Naive B cell (primary cell): ENCODE measurements at regions not wholly inside any gene's neighbourhood (a gene's known extent, or its start where the extent isn't known, plus 50 kb on each side); places are given as distances from the start of the nearest gene placed in this dataset.

Source experiments
- ATAC-seq, 2 donors: fragments of 150-1000 bp; cut with Tn5 transposase; 2 replicates each; pipeline ENCODE4 v1.10.0; 2021; ENCODE audit warnings: low read depth in 2 of 2, mild to moderate bottlenecking in 2 of 2, moderate library complexity in 2 of 2
- DNase-seq: peaks from one replicate; pipeline ENCODE4 v3.0.0; 2022
- H3K27ac Mint-ChIP-seq, 6 donors: one replicate each; pipeline ENCODE4 v1.8.0; 2020 to 2022; ENCODE audit warnings: mild to moderate bottlenecking in 6 of 6, mixed read lengths in 6 of 6, moderate library complexity in 5 of 6, inconsistent platforms in 2 of 6
- H3K27me3 Mint-ChIP-seq, 3 donors: one replicate each; pipeline ENCODE4 v1.8.0; 2021 to 2022; ENCODE audit warnings: mixed read lengths in 3 of 3, mild to moderate bottlenecking in 1 of 3
- H3K36me3 Mint-ChIP-seq, 2 donors: one replicate each; pipeline ENCODE4 v1.8.0; 2020 to 2022; ENCODE audit warnings: mixed read lengths in 2 of 2, inconsistent platforms in 1 of 2, mild to moderate bottlenecking in 1 of 2
- H3K4me1 Mint-ChIP-seq, 3 donors: one replicate each; pipeline ENCODE4 v1.8.0; 2020 to 2022; ENCODE audit warnings: mixed read lengths in 3 of 3, inconsistent platforms in 1 of 3, mild to moderate bottlenecking in 1 of 3, moderate library complexity in 1 of 3
- H3K4me3 Mint-ChIP-seq, 8 donors: one replicate each; pipeline ENCODE4 v1.8.0; 2020 to 2022; ENCODE audit warnings: mild to moderate bottlenecking in 8 of 8, mixed read lengths in 8 of 8, moderate library complexity in 8 of 8, inconsistent platforms in 2 of 8
- H3K9me3 Mint-ChIP-seq, 7 donors: one replicate each; pipeline ENCODE4 v1.8.0; 2020 to 2022; ENCODE audit warnings: mixed read lengths in 7 of 7, mild to moderate bottlenecking in 5 of 7, inconsistent platforms in 2 of 7, moderate library complexity in 1 of 7

DNA sequence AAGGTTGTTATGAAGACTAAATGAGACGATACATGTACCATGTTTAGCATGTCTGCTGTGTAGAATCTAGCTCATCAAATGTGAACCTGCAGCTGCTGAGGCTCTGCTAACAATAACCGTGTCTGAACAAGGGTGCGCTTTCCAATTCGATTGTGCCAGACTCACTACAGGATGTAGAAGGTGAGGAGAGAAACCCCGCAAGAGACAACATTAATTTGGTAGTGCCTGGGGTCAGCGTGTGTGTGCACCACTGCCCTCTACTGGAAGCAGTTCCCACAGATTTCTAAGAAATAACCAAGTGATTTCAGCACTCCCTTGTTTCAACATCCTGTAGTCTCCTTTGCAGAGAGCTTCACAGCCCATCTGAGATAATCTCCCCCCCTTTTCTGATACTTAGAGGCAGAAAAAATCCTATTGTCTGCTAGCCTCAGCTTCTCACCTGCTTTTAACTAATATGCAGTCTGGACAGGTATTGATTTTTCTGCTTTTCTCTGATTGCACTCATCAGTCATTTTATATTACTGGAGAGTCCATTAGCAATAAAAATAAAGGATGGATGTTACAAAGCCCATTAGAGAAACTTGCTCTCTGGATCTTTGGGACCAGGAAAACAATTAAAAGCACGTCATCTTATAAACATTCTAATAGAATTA is 96.7 kb upstream of the BACH2 start:
- DNase-seq (peak; percentile 80), ATAC-seq (peak; percentile 77 to 80)
- H3K27me3 Mint-ChIP-seq: no peaks in the 10 kb centered on the region
- no peaks in the 10 kb centered on the region for H3K9me3 Mint-ChIP-seq
- peak overlapping the region; percentile 80 to 95 (median 94) for H3K27ac Mint-ChIP-seq
- no peaks in the 10 kb centered on the region for H3K36me3 Mint-ChIP-seq
- peaks cover 45 to 68% (median 53%) of the 10 kb centered on the region in 3 donors for H3K4me1 Mint-ChIP-seq
- H3K4me3 Mint-ChIP-seq: peak overlapping the region; percentile 1 to 69 (median 59)

DNA sequence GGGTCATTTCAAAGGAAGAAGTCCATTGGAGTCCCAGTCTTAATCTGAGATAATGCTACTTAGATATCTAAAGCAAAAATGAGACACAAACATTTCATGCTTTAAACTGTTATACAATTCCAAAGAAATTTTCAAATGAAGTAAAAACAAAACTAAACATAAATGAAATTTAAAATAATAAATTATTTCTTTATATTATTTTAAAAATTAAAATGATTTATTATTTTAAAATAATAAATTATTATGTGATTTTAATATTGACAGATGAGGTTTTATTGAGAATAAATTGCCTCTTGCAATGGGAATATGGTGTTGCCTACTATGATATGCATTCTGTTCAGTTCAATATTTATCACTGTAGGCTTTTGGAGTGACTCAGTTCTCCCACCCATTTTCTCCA is 93.7 kb upstream of the BACH2 start:
- H3K4me1 Mint-ChIP-seq: peaks cover 49 to 80% (median 64%) of the 10 kb centered on the region in 3 donors

DNA sequence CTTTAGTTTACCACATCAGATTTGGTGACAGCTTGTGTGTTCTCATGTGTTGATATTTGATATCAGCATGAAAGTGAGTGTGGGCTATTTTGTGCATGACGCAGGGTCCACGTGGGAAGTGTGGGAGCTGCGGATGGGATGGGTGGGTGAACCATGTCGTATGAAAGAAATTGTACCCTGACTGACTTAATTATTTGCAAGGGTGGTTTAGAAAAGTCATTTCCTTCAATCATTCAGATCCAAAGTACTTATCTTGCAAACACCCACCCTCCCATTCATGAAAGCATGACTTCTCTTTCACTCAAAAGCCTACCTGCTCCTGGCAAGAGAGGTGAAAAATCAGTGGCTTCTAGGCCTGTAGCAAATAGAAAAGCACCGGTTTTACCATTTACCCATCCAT is 91.8 kb upstream of the BACH2 start:
- no peak for ATAC-seq

More for the DNA sequence above, 93.7 kb upstream of the BACH2 start:
- no peaks in the 10 kb centered on the region for H3K36me3 Mint-ChIP-seq
- H3K9me3 Mint-ChIP-seq: no peaks in the 10 kb centered on the region
- no peak overlapping the region for H3K4me3 Mint-ChIP-seq
- no peaks in the 10 kb centered on the region for H3K27me3 Mint-ChIP-seq
- no peak for ATAC-seq
- no peak overlapping the region for H3K27ac Mint-ChIP-seq
- DNase-seq: no peak

DNA sequence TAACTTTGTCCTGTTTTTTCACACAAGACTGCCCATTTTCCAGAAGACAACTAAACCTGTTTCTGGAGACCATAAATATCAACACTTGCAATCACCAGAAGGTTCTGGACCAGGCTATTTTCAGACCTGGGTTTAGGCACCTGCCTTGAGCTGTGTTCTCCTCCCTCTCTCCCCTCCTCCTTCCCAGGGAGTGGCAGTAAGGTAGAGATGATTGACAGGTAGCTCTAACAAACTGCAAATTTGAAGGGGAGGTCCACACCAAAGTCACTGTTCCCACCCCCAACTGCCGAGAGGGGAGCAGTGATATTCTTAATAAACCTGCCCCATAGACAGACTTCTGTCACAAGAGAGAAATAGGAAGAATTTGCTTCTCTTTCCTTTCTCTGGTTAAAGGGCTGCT is 91.2 kb upstream of the BACH2 start:
- ATAC-seq (no peak), DNase-seq (no peak)
- Mint-ChIP-seq H3K27ac (peak overlapping the region; percentile 28 to 92 (median 86)), H3K9me3 (no peaks in the 10 kb centered on the region), H3K4me1 (peaks cover 57 to 85% (median 76%) of the 10 kb centered on the region in 3 donors), H3K27me3 (no peaks in the 10 kb centered on the region), H3K36me3 (no peaks in the 10 kb centered on the region), H3K4me3 (peak overlapping the region in 5 of 8 donors; percentile 25 to 65 (median 32))

More for the DNA sequence above, 91.8 kb upstream of the BACH2 start:
- H3K36me3 Mint-ChIP-seq: no peaks in the 10 kb centered on the region
- peak overlapping the region in 5 of 8 donors; percentile 5 to 65 (median 32) for H3K4me3 Mint-ChIP-seq
- no peak for DNase-seq
- H3K4me1 Mint-ChIP-seq: peaks cover 60 to 85% (median 76%) of the 10 kb centered on the region in 3 donors
- no peaks in the 10 kb centered on the region for H3K9me3 Mint-ChIP-seq
- H3K27me3 Mint-ChIP-seq: no peaks in the 10 kb centered on the region
- peak overlapping the region in 5 of 6 donors; percentile 28 to 92 (median 85) for H3K27ac Mint-ChIP-seq

DNA sequence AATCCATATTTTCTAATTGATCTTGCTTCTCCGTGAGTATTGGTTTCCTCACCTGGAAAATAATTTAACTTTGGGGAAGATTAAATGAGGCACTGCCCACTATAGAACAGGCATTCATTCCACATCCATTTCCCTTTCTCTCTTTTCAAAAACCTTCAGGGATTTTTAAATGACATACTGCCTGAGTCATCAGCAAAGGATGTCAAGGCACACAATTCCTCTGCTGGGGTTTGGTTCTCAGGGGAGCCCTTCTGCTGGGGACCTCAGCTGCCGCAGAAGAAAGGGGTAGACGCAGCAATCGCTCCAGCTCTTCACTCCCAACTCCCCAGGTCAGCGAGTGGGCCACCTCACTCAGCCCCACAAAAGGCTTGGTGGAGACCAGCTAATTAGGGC is 90.7 kb upstream of the BACH2 start:
- H3K36me3 Mint-ChIP-seq: no peaks in the 10 kb centered on the region
- no peaks in the 10 kb centered on the region for H3K9me3 Mint-ChIP-seq
- peaks cover 60 to 85% (median 78%) of the 10 kb centered on the region in 3 donors for H3K4me1 Mint-ChIP-seq
- DNase-seq: no peak
- H3K27ac Mint-ChIP-seq: peak overlapping the region in 5 of 6 donors; percentile 32 to 96 (median 69)
- H3K27me3 Mint-ChIP-seq: no peaks in the 10 kb centered on the region
- H3K4me3 Mint-ChIP-seq: peak overlapping the region in 4 of 8 donors; percentile 10 to 39 (median 28)
- ATAC-seq: no peak

DNA sequence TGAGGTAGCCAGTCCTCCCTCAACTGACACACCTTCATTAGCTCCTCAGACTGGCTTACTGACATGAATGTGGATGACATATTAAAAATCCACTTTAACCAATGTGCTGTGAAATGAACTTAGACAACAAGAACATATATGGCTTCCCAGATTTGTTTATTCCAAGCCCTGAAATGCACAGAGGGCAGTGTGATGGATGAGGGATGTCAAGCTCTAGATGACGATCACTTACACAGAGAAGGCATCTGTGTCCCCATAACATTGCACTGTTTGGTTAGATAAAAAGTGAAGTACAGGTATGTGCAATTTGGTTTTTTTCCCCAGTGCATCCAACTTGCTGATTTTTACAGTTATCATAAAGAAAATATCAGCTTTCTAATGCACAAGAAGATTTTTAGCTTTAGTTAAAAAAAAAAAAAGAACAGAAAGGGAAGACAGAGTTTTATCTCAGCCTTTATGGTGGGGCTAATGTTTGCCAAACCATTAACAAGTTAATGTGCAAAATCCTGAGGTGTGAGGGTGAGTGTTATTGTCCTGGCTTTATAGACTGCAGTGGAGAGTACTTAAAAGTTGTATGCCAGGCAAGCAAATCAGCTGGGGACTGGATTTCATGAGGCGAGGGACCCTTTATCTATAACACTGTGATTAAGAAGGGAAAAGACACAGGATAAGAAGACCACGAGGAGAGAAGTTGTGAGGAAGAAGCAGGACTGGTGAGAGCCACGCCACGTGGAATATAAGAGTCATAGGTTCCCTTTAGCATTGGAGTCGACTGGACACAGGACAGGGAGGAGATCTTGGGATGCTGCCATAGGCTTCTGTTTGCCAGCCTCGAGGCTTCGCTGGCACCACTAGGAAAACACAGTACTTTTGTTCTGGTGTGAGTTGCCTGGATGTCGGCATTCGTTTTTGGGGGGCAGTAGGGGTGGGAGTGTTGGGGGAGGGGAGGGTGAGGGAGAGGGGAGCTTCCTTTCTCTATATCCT is 90.0 kb upstream of the BACH2 start:
- ATAC-seq (no peak), DNase-seq (no peak)
- Mint-ChIP-seq H3K4me1 (peaks cover 66 to 87% (median 81%) of the 10 kb centered on the region in 3 donors), H3K36me3 (no peaks in the 10 kb centered on the region), H3K27ac (peak overlapping the region; percentile 75 to 96 (median 88)), H3K9me3 (no peaks in the 10 kb centered on the region), H3K4me3 (peak overlapping the region; percentile 53 to 90 (median 68)), H3K27me3 (no peaks in the 10 kb centered on the region)

DNA sequence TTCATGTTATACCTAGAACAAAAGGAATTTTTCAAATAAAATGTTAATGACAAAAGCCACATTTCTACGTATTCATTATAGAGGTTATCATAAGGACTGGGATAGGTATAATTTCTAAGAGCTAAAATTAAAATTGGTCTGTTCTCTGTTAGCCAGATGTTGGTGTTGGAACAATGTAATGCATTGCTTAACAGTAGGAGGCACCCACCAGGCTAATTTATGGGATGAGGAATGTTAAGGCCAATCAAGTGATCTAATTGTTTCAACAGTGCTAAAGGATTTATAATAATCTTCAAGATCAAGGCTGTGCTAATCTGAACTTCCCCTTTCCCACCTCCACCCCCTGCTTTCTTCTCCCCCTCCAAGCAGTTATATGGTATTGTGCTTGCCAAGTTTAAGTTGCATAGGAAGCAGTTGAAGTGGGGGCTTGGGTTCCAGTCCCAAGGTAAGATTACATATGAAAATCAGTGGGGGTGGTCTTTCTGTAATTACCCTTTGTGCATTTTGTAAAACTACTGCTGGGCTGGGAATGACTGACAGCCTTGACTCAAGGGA is 89.2 kb upstream of the BACH2 start:
- Mint-ChIP-seq H3K9me3 (no peaks in the 10 kb centered on the region), H3K27me3 (no peaks in the 10 kb centered on the region), H3K36me3 (no peaks in the 10 kb centered on the region), H3K4me1 (peaks cover 72 to 92% (median 89%) of the 10 kb centered on the region in 3 donors), H3K4me3 (peak overlapping the region; percentile 53 to 90 (median 68)), H3K27ac (peak overlapping the region; percentile 75 to 96 (median 88))
- DNase-seq: no peak
- ATAC-seq: peak; percentile 34 to 38

DNA sequence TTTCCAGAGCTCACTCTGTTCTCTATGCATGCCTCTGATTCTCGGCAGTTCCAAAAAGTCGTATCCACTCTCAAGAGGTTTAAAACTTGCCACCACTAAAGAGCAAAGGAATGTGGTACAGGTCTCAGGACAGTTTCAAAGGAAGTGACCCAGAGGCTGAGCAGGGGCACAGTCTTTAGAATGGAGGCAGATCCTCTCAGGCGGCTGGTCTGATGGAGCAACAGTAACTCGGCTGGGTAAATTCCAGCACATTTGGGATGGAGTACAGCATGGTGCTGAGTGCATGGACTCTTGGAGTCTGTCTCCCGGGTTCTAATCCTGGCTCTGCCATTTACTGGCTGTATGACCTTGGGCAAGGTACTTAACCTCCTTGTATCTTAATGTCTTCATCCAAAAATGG is 88.1 kb upstream of the BACH2 start:
- no peaks in the 10 kb centered on the region for H3K9me3 Mint-ChIP-seq
- H3K27me3 Mint-ChIP-seq: no peaks in the 10 kb centered on the region
- H3K4me1 Mint-ChIP-seq: peaks cover 69 to 89% (median 86%) of the 10 kb centered on the region in 3 donors
- H3K36me3 Mint-ChIP-seq: no peaks in the 10 kb centered on the region
- no peak for DNase-seq
- peak overlapping the region; percentile 78 to 96 (median 94) for H3K27ac Mint-ChIP-seq
- peak overlapping the region; percentile 33 to 90 (median 62) for H3K4me3 Mint-ChIP-seq
- no peak for ATAC-seq

DNA sequence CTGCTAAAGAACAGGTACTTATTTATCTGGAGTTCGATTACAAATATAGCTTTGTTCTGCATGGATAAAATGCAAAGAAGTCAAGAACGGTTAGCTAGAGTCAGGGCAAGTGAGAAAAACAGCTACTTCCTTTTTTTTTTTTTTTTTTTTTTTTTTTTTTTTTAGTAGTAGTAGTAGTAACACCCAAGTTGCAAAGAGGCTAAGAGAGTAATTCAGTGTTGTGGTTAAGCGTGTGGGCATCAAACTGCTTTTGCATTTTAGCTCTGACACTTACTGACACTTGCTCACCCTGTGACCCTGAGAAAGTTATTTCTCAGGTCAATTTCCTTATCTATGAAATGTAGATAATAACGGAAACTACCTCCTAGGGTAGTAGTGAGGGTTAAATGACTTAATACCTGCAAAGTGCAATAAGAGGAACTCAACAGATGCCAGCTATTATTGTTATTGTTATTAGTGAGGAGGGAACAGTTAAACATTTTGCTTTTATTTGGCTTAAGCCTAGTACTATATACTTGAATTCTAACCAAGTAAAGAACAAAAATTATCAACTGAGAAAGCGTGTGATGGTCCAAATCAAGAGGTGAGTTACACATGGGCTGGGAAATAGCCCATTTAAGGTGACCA is 86.7 kb upstream of the BACH2 start:
- H3K4me3 Mint-ChIP-seq: peak overlapping the region; percentile 48 to 87 (median 66)
- peak; percentile 75 for DNase-seq

DNA sequence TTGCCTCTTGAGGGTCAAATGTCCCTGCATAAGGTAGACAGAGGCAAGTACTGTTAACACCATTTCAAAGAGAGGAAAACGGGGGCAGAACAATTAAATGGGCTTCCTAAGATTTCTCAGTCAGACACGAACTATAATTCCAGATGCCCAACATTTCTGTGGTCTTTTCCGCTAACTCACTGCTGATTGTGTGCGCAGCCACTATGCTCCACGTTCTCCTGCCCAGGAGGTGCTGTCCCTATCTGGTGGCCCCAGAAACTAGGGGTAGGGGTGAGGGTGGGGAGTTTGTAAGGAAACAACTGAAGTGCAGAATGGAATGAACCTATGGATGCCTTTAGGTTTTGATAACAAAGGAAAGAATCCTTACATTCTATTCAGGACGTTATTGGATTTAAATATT is 86.1 kb upstream of the BACH2 start:
- H3K4me1 Mint-ChIP-seq: peaks cover 64 to 82% (median 71%) of the 10 kb centered on the region in 3 donors
- no peaks in the 10 kb centered on the region for H3K9me3 Mint-ChIP-seq
- DNase-seq: no peak
- H3K36me3 Mint-ChIP-seq: no peaks in the 10 kb centered on the region
- H3K4me3 Mint-ChIP-seq: peak overlapping the region; percentile 48 to 87 (median 66)
- no peaks in the 10 kb centered on the region for H3K27me3 Mint-ChIP-seq
- peak overlapping the region; percentile 70 to 99 (median 97) for H3K27ac Mint-ChIP-seq
- peak; percentile 11 to 19 for ATAC-seq

More for the DNA sequence above, 86.7 kb upstream of the BACH2 start:
- H3K36me3 Mint-ChIP-seq: no peaks in the 10 kb centered on the region
- peak overlapping the region; percentile 70 to 99 (median 97) for H3K27ac Mint-ChIP-seq
- H3K4me1 Mint-ChIP-seq: peaks cover 66 to 82% (median 73%) of the 10 kb centered on the region in 3 donors
- no peaks in the 10 kb centered on the region for H3K9me3 Mint-ChIP-seq
- no peaks in the 10 kb centered on the region for H3K27me3 Mint-ChIP-seq
- peak; percentile 79 to 85 for ATAC-seq

DNA sequence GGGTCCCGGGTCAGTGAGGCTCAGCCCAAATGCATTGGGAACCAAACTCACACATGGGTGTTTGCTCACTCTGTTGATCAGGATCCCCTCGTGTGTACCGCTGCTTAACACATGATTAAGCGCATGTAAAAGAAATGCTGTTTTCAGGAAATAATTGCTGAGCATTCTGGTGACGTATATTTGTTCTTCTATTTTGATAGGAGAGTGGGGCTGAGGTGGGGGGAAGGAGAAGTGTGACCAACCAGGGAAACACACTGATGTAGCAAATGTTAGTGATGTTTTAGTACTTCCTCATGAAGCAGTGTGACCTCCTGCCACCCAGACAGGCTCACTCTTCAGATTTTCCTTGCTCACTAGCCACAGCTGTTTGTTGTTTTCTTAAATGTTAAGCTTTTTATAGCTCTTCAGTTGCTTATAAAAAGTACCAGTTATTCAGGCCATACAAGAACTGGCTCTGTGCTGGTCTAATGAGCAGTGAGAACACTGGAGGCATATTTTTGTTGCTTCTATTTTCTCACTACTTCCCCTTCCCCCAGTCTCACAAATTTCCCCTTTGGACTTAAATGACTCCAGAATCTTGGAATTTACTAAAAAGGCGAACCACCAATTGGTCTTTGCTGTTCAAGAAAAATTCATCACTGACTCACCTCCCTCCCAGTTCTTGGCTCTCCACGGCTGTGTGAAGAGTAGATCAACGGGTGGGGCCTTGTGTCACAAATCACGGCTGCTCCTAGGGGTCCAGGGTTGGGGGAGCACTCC is 79.2 kb upstream of the BACH2 start:
- ATAC-seq (peak; percentile 90), DNase-seq (peak; percentile 93)
- Mint-ChIP-seq H3K4me3 (peak overlapping the region; percentile 63 to 88 (median 77)), H3K27ac (peak overlapping the region; percentile 96 to 99 (median 98)), H3K36me3 (no peaks in the 10 kb centered on the region), H3K9me3 (no peaks in the 10 kb centered on the region), H3K27me3 (no peaks in the 10 kb centered on the region), H3K4me1 (peaks cover 49 to 76% (median 60%) of the 10 kb centered on the region in 3 donors)

DNA sequence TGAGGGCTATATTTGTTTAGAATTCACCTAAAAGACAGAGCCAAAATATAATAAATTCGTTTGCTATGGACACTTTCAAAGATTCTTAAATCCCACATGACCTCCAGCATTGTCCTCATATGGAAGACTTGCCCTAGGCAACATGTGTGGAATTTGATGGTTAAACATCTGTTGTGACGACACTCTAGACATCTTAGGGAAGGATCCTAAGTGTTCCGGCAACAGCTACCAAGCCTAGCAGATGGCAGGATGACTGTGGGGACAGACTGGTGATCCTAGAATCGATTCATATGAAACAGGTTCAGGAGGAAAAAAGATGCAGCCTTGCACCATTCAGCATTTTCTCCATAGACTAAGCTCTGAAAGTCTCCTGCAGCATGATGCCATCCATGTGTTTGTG is 77.6 kb upstream of the BACH2 start:
- ATAC-seq (no peak), DNase-seq (no peak)
- H3K27me3 Mint-ChIP-seq: no peaks in the 10 kb centered on the region
- peak overlapping the region; percentile 47 to 99 (median 98) for H3K27ac Mint-ChIP-seq
- H3K4me3 Mint-ChIP-seq: peak overlapping the region in 3 of 8 donors; percentile 9 to 86 (median 48)
- H3K4me1 Mint-ChIP-seq: peaks cover 54 to 84% (median 67%) of the 10 kb centered on the region in 3 donors
- no peaks in the 10 kb centered on the region for H3K9me3 Mint-ChIP-seq
- H3K36me3 Mint-ChIP-seq: no peaks in the 10 kb centered on the region
